PC-9 (cell line): ENCODE measurements at regions not wholly inside any gene's neighbourhood (a gene's known extent, or its start where the extent isn't known, plus 50 kb on each side); places are given as distances from the start of the nearest gene placed in this dataset.

Experiments used
- BruUV-seq: library from RNA; stranded (reverse); fragments of 400-500 nt; replicated peaks from 2 replicates; lab custom pipeline; 2021; lab: Mats Ljungman, UMichigan
- CTCF ChIA-PET: fragments of 300-600 bp; sonication (Branson Sonifier 250); formaldehyde crosslinking; loops from one replicate; lab custom pipeline; 2022; ENCODE audit warnings: antibody characterized with exemption; lab: Charles Lee
- POLR2A ChIA-PET: fragments of 300-600 bp; sonication (Branson Sonifier 250); formaldehyde crosslinking; loops from one replicate; lab custom pipeline; 2022; ENCODE audit warnings: antibody characterized with exemption; ENCODE audit not compliant: unreplicated experiment; lab: Charles Lee
- DNase-seq, 2 experiments: peaks; one replicate each; pipeline versions ENCODE4 v3.0.0 to v3.0.0-alpha.2; 2015 to 2022; ENCODE audit warnings: mixed read lengths in 1 of 2
- H2AFZ ChIP-seq: fragments of 200-600 bp; sonication (generic); 2 replicates; pipeline ENCODE4 v1.8.1; 2017; ENCODE audit warnings: antibody characterized with exemption
- H3F3A ChIP-seq: fragments of 200-600 bp; sonication (generic); 2 replicates; pipeline ENCODE4 v1.8.1; 2017; ENCODE audit warnings: antibody characterized with exemption, mild to moderate bottlenecking, low read depth; ENCODE audit not compliant: insufficient read depth
- H3K27ac ChIP-seq: fragments of 200-600 bp; sonication (generic); 2 replicates; pipeline ENCODE4 v1.6.1; 2016; ENCODE audit warnings: mixed run types
- H3K27me3 ChIP-seq: fragments of 200-600 bp; sonication (generic); 2 replicates; pipeline ENCODE4 v1.6.1; 2016; ENCODE audit warnings: low read depth, mixed run types; ENCODE audit not compliant: insufficient read depth
- H3K36me3 ChIP-seq: fragments of 200-600 bp; sonication (generic); 2 replicates; pipeline ENCODE4 v1.6.1; 2016; ENCODE audit warnings: low read depth, mixed run types
- H3K4me1 ChIP-seq: fragments of 200-600 bp; sonication (generic); replicated peaks from 2 replicates; pipeline ENCODE4 v1.6.1; 2016; ENCODE audit warnings: mixed run types; ENCODE audit not compliant: insufficient read depth
- H3K4me2 ChIP-seq: fragments of 200-600 bp; sonication (generic); 2 replicates; pipeline ENCODE4 v1.6.1; 2017; ENCODE audit warnings: mixed run types
- H3K4me3 ChIP-seq: fragments of 200-600 bp; sonication (generic); 2 replicates; pipeline ENCODE4 v1.6.1; 2016; ENCODE audit warnings: mixed run types
- H3K79me2 ChIP-seq: fragments of 200-600 bp; sonication (generic); 2 replicates; pipeline ENCODE4 v1.6.1; 2017; ENCODE audit warnings: low read depth, mixed run types
- H3K9me2 ChIP-seq: fragments of 200-600 bp; sonication (generic); 2 replicates; pipeline ENCODE4 v1.8.1; 2017; ENCODE audit warnings: mild to moderate bottlenecking; ENCODE audit not compliant: insufficient read depth
- H3K9me3 ChIP-seq: fragments of 200-600 bp; sonication (generic); 2 replicates; pipeline ENCODE4 v1.8.1; 2016; ENCODE audit warnings: low read depth; ENCODE audit not compliant: insufficient read depth
- H4K20me1 ChIP-seq: fragments of 200-600 bp; sonication (generic); 2 replicates; pipeline ENCODE4 v1.8.1; 2017; ENCODE audit not compliant: insufficient read depth
- EZH2 ChIP-seq: fragments of 200-600 bp; sonication (generic); IDR thresholded peaks from 2 replicates; pipeline ENCODE4 v1.8.0; 2017; ENCODE audit warnings: antibody characterized with exemption, low read depth
- intact Hi-C: fragments of 100-400 bp; cut with micrococcal nuclease; formaldehyde crosslinking; loops from one replicate; pipeline ENCODE4 v1.10.0; 2022; ENCODE audit not compliant: unreplicated experiment
- TF ChIP-seq, protein P1 (sequence below): fragments of 200-600 bp; sonication (generic); conservative IDR thresholded peaks from 2 replicates; pipeline ENCODE4 v1.6.1; 2017; ENCODE audit warnings: mixed run types, antibody characterized with exemption, mild to moderate bottlenecking, moderate library complexity

DNA sequence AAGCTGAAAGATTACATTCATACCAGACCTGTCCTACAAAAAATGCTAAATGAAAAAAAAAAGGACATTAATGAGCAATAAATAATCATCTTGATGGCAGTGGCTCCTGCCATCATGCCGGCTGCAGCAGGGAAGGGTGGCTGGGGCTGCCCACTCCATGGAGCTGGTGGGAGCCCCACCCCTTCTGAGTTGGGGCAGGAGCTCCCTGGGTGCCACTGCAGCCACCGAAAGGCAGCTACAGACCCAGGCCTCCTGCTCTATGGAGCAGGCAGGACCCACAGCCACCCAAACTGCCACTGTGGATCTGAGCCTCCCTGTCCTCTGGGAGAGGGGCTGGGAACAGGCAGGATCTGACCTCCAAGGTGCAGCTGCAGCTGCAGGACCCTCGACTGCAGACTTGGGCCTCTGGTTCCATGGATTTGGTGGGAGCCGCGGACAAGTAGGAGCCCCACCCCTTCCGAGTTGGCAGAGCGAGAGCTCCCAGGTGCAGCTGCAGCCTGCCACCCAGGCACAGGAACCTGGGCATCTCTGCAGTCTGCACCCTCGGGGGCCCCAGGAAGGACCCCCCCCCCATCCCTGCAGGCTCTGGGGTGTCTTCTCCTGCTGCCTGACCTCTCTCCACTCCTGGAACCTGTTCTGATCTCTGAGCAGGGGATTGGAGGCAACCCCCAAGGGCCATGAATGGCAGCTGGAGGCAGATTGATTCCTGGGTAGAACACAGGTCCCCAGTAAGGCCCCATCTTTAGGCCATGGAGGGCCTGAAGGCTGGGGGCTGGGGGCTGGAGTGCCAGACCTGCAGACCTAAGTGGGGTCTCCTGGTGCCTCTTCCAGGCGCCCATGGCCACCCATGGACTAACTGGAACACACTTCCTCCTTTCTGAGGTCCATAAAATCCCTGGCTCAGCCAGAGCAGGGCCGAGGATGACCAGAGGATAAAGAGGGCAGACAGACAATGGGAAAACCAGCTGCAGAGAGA, 70.4 kb upstream of the TTC14 start:
- no peak for DNase-seq
- Histone ChIP-seq H3K9me2 (no peaks in the 10 kb centered on the region), H2AFZ (no peak overlapping the region), H3K4me3 (no peak overlapping the region), H3K9me3 (no peaks in the 10 kb centered on the region), H4K20me1 (no peaks in the 10 kb centered on the region), H3K27ac (no peak overlapping the region), H3K79me2 (no peaks in the 10 kb centered on the region), H3K27me3 (no peaks in the 10 kb centered on the region), H3K36me3 (no peaks in the 10 kb centered on the region), H3K4me1 (no peaks in the 10 kb centered on the region), H3F3A (no peaks in the 10 kb centered on the region), H3K4me2 (no peak overlapping the region)
- intact Hi-C loops: no loop called here
- TF ChIP-seq EZH2: no peak
- TF ChIP-seq, protein P1, sequence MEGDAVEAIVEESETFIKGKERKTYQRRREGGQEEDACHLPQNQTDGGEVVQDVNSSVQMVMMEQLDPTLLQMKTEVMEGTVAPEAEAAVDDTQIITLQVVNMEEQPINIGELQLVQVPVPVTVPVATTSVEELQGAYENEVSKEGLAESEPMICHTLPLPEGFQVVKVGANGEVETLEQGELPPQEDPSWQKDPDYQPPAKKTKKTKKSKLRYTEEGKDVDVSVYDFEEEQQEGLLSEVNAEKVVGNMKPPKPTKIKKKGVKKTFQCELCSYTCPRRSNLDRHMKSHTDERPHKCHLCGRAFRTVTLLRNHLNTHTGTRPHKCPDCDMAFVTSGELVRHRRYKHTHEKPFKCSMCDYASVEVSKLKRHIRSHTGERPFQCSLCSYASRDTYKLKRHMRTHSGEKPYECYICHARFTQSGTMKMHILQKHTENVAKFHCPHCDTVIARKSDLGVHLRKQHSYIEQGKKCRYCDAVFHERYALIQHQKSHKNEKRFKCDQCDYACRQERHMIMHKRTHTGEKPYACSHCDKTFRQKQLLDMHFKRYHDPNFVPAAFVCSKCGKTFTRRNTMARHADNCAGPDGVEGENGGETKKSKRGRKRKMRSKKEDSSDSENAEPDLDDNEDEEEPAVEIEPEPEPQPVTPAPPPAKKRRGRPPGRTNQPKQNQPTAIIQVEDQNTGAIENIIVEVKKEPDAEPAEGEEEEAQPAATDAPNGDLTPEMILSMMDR: no peak
- no TSS peak for BruUV-seq
- ChIA-PET CTCF (no interaction called here), POLR2A (no interaction called here)

DNA sequence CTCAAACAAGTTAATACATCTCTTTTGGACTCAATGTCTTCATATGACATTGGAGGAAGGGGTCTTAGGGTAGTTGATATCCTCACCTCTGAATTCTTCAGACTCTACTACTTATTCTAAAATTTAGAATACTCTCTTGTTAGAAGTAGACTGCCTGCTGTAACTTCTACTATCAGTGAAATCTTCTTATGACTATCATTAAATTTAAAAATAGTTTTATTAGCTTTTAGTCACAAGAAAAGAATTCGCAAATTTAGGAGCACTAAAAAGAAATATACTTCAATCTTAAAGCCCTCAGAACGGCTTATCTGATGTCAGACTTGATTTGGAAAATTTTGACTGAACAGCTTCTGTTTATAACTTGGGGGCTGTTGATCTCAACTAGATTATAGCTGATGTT, 67.1 kb upstream of the TTC14 start:
- Histone ChIP-seq H3K4me2 (no peak overlapping the region), H2AFZ (no peak overlapping the region), H3K79me2 (no peaks in the 10 kb centered on the region), H3F3A (no peaks in the 10 kb centered on the region), H3K36me3 (no peaks in the 10 kb centered on the region), H3K27me3 (no peaks in the 10 kb centered on the region), H3K27ac (no peak overlapping the region), H3K9me3 (no peaks in the 10 kb centered on the region), H4K20me1 (no peaks in the 10 kb centered on the region), H3K4me1 (no peaks in the 10 kb centered on the region), H3K9me2 (no peaks in the 10 kb centered on the region), H3K4me3 (no peak overlapping the region)
- CTCF ChIA-PET: no interaction called here
- TF ChIP-seq, protein P1: no peak
- TF ChIP-seq EZH2: no peak
- POLR2A ChIA-PET: no interaction called here
- no peak for DNase-seq
- intact Hi-C loops: no loop called here
- no TSS peak for BruUV-seq

DNA sequence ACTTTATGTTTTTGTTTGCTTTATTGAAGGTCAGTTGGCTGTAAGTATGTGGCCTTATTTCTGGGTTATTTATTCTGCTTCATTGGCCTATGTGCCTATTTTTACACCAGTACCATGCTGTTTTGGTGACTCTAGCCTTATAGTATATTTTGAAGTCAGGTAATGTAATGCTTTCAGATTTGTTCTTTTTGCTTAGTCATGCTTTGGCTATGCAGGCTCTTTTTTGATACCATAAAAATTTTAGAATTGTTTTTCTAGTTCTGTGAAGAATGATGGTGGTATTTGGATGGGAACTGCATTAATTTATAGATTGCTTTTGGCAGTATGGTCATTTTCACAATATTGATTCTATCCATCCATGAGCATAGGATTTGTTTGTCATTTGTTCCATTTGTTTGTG, 63.5 kb upstream of the TTC14 start:
- no peak overlapping the region for H3K27ac ChIP-seq
- no peaks in the 10 kb centered on the region for H3K9me2 ChIP-seq
- H3K9me3 ChIP-seq: no peaks in the 10 kb centered on the region
- H4K20me1 ChIP-seq: no peaks in the 10 kb centered on the region
- no peak overlapping the region for H3K4me3 ChIP-seq
- no peak for TF ChIP-seq EZH2
- TF ChIP-seq, protein P1: no peak
- no peak for DNase-seq
- H3K36me3 ChIP-seq: no peaks in the 10 kb centered on the region
- H3K27me3 ChIP-seq: no peaks in the 10 kb centered on the region
- H2AFZ ChIP-seq: no peak overlapping the region
- no peaks in the 10 kb centered on the region for H3K4me1 ChIP-seq
- ChIA-PET POLR2A (no interaction called here), CTCF (no interaction called here)
- intact Hi-C loops: no loop called here
- H3F3A ChIP-seq: no peaks in the 10 kb centered on the region
- H3K79me2 ChIP-seq: no peaks in the 10 kb centered on the region
- no peak overlapping the region for H3K4me2 ChIP-seq
- BruUV-seq: no TSS peak
